ACHN (cell line): ENCODE measurements at regions not wholly inside any gene's neighbourhood (a gene's known extent, or its start where the extent isn't known, plus 50 kb on each side); places are given as distances from the start of the nearest gene placed in this dataset.

ENCODE experiments used
- DNase-seq: peaks from one replicate; pipeline ENCODE4 v3.0.0-alpha.2; 2015
- in situ Hi-C: cut with HindIII; loops from 2 replicates; pipeline ENCODE4 v1.10.0; 2017; ENCODE audit warnings: low sequenced_read_pairs, low pct_ligation_motif_present, low pct_unique_long_range_greater_than_20kb

GRCh38 chr14:37932481-37932880 is 275.2 kb upstream of the SSTR1 start:
- in situ Hi-C loops: no loop called here
- DNase-seq: no peak

- no peak for DNase-seq
- in situ Hi-C loops: no loop called here
Observed at GRCh38 chr14:37936971-37937370, 270.7 kb upstream of the SSTR1 start.

GRCh38 chr14:37939442-37940028 is 268.2 kb upstream of the SSTR1 start:
- no peak for DNase-seq
- in situ Hi-C loops: no loop called here

GRCh38 chr14:37945959-37946358 is 261.7 kb upstream of the SSTR1 start:
- DNase-seq: no peak
- in situ Hi-C loops: no loop called here

- in situ Hi-C loops: no loop called here
- no peak for DNase-seq
Observed at GRCh38 chr14:37946819-37947218, 260.9 kb upstream of the SSTR1 start.

- no peak for DNase-seq
- in situ Hi-C loops: no loop called here
Observed at GRCh38 chr14:37948266-37948665, 259.4 kb upstream of the SSTR1 start.

- in situ Hi-C loops: no loop called here
- DNase-seq: no peak
Observed at GRCh38 chr14:37968664-37969240, 239.0 kb upstream of the SSTR1 start.

GRCh38 chr14:37969511-37969979 is 238.2 kb upstream of the SSTR1 start:
- no peak for DNase-seq
- in situ Hi-C loops: no loop called here

- in situ Hi-C loops: no loop called here
- DNase-seq: no peak
Observed at GRCh38 chr14:37970696-37971095, 237.0 kb upstream of the SSTR1 start.

GRCh38 chr14:37972941-37973887 is 234.5 kb upstream of the SSTR1 start:
- in situ Hi-C loops: no loop called here
- DNase-seq: no peak

GRCh38 chr14:37974421-37974820 is 233.3 kb upstream of the SSTR1 start:
- DNase-seq: no peak
- in situ Hi-C loops: no loop called here

GRCh38 chr14:37977481-37977880 is 230.2 kb upstream of the SSTR1 start:
- in situ Hi-C loops: no loop called here
- DNase-seq: no peak

GRCh38 chr14:37985826-37986470 is 221.8 kb upstream of the SSTR1 start:
- peak; percentile 46 for DNase-seq

GRCh38 chr14:37988472-37988871 is 219.2 kb upstream of the SSTR1 start:
- in situ Hi-C loops: no loop called here
- DNase-seq: peak; percentile 10

More at GRCh38 chr14:37985826-37986470, 221.8 kb upstream of the SSTR1 start:
- in situ Hi-C loops: no loop called here

GRCh38 chr14:37991027-37991426 is 216.7 kb upstream of the SSTR1 start:
- no peak for DNase-seq
- in situ Hi-C loops: no loop called here

- in situ Hi-C loops: no loop called here
- no peak for DNase-seq
Observed at GRCh38 chr14:37992499-37992898, 215.2 kb upstream of the SSTR1 start.

GRCh38 chr14:37994846-37995372 is 212.8 kb upstream of the SSTR1 start:
- DNase-seq: no peak
- in situ Hi-C loops: no loop called here

- in situ Hi-C loops: no loop called here
- DNase-seq: no peak
Observed at GRCh38 chr14:37997017-37997416, 210.7 kb upstream of the SSTR1 start.

GRCh38 chr14:38000340-38000739 is 207.4 kb upstream of the SSTR1 start:
- DNase-seq: no peak
- in situ Hi-C loops: no loop called here
